Loucy (cell line): ENCODE measurements at regions not wholly inside any gene's neighbourhood (a gene's known extent, or its start where the extent isn't known, plus 50 kb on each side); places are given as distances from the start of the nearest gene placed in this dataset.

ENCODE experiments used
- CTCF ChIP-seq: fragments of 200-600 bp; sonication (generic); conservative IDR thresholded peaks from 2 replicates; pipeline ENCODE4 v1.5.1; 2014; ENCODE audit warnings: mild to moderate bottlenecking, antibody characterized with exemption, low read length
- EZH2phosphoT487 ChIP-seq: fragments of 200-600 bp; IDR thresholded peaks from 2 replicates; pipeline ENCODE4 v1.6.1; 2018; ENCODE audit warnings: antibody characterized with exemption, mild to moderate bottlenecking, moderate library complexity, borderline replicate concordance

- no peak for TF ChIP-seq CTCF
- no peak for TF ChIP-seq EZH2phosphoT487
Observed at GRCh38 chr13:30077240-30077735, 226.9 kb upstream of the UBL3 start.
